ENCODE measurements at regions not wholly inside any gene's neighbourhood (a gene's known extent, or its start where the extent isn't known, plus 50 kb on each side); places are given as distances from the start of the nearest gene placed in this dataset.
"Not testable (repeated sequence)": the region's sequence is repeated elsewhere in the genome, so short reads cannot be mapped to it uniquely, and the experiment has no call there.

DNA sequence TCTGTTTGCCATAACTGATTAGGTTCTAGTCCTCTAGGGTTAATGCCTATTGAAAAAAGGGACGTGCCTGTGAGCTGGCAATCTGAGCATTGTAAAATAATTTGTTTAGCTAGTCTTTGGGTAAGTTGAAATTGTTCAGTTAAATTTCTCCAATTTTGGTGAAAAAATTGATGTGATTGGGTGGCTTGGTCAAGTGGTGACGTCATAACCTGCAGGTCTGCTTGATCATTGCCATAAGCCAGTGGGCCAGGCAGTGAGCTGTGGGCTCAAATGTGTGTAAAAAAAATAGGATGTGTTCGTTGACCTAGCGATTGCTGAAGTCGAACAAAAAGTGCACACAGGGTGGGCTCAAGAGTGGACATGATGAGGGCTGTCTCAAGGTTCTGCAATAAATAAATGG is 193.3 kb downstream of the ZC4H2 start:
- DNase-seq (ENCODE audit: low read depth): no peak
- TF ChIP-seq, protein P1, sequence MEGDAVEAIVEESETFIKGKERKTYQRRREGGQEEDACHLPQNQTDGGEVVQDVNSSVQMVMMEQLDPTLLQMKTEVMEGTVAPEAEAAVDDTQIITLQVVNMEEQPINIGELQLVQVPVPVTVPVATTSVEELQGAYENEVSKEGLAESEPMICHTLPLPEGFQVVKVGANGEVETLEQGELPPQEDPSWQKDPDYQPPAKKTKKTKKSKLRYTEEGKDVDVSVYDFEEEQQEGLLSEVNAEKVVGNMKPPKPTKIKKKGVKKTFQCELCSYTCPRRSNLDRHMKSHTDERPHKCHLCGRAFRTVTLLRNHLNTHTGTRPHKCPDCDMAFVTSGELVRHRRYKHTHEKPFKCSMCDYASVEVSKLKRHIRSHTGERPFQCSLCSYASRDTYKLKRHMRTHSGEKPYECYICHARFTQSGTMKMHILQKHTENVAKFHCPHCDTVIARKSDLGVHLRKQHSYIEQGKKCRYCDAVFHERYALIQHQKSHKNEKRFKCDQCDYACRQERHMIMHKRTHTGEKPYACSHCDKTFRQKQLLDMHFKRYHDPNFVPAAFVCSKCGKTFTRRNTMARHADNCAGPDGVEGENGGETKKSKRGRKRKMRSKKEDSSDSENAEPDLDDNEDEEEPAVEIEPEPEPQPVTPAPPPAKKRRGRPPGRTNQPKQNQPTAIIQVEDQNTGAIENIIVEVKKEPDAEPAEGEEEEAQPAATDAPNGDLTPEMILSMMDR (IDR thresholded peaks at IDR 0.05; ENCODE audit: insufficient read depth, low read depth, low read length, missing control alignments): no peak
- H3K4me3 ChIP-seq (ENCODE audit: low read length): no peak overlapping the region

DNA sequence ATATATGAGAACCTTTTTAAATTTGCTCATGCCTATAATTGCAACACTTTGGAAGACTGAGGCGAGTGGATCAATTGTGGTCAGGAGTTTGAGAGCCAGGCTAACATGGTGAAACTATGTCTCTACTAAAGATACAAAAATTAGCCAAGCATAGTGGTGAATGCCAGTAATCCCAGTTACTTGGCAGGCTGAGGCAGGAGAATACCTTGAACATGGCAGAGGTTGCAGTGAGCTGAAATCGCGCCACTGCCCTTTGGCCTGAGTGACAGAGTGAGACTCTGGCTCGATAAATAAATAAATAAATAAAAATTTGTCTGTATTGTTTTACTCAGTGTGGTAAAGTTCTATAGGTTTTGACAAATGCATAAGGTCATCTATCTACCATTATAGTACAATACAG is 218.2 kb downstream of the ZC4H2 start:
- no peak overlapping the region for H3K4me3 ChIP-seq (ENCODE audit: low read length)
- no peak for DNase-seq (ENCODE audit: low read depth)
- TF ChIP-seq, protein P1 (IDR thresholded peaks at IDR 0.05; ENCODE audit: insufficient read depth, low read depth, low read length, missing control alignments): no peak

- TF ChIP-seq, protein P1 (IDR thresholded peaks at IDR 0.05; ENCODE audit: insufficient read depth, low read depth, low read length, missing control alignments): no peak
- no peak for DNase-seq (ENCODE audit: low read depth)
- H3K4me3 ChIP-seq (ENCODE audit: low read length): no peak overlapping the region
Measured at GRCh38 chrX:64739792-64740378, 236.4 kb downstream of the ZC4H2 start.

DNA sequence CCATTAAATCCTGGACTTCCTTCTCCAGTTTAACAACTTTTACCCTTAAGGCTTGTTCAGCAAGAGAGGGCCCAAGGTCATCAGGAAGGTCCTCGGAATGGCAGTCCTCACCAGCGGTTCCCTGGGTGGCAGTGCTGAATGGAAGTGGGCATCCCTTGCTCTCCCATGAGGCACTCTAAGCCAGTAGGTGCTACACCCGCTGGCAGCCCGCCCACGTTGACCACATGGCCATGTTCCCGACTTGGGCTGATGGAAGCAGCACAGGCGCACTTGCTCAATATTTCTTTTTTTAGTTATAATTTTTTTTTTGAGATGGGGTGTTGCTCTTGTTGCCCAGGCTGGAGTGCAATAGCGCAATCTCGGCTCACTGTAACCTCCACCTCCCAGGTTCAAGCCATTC is 277.9 kb downstream of the ZC4H2 start:
- H3K4me3 ChIP-seq (ENCODE audit: low read length): no peak overlapping the region
- TF ChIP-seq, protein P1 (IDR thresholded peaks at IDR 0.05; ENCODE audit: insufficient read depth, low read depth, low read length, missing control alignments): no peak
- no peak for DNase-seq (ENCODE audit: low read depth)

DNA sequence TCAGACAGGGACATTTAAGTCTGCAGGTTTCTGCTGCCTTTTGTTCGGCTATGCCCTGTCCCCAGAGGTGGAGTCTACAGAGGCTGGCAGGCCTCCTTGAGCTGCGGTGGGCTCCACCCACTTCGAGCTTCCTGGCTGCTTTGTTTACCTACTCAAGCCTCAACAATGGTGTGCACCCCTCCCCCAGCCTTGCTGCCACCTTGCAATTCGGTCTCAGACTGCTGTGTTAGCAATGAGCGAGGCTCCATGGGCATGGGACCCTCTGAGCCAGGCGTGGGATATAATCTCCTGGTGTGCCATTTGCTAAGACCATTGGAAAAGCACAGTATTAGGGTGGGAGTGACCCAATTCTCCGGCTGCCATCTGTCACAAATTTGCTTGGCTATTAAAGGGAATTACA is 280.9 kb downstream of the ZC4H2 start:
- not testable (repeated sequence) for DNase-seq (ENCODE audit: low read depth); H3K4me3 ChIP-seq (ENCODE audit: low read length)

- no peak overlapping the region for H3K4me3 ChIP-seq (ENCODE audit: low read length)
- TF ChIP-seq, protein P1 (IDR thresholded peaks at IDR 0.05; ENCODE audit: insufficient read depth, low read depth, low read length, missing control alignments): no peak
- DNase-seq (ENCODE audit: low read depth): no peak
Measured at GRCh38 chrX:64662876-64663275, 267.6 kb upstream of the MTMR8 start.

DNA sequence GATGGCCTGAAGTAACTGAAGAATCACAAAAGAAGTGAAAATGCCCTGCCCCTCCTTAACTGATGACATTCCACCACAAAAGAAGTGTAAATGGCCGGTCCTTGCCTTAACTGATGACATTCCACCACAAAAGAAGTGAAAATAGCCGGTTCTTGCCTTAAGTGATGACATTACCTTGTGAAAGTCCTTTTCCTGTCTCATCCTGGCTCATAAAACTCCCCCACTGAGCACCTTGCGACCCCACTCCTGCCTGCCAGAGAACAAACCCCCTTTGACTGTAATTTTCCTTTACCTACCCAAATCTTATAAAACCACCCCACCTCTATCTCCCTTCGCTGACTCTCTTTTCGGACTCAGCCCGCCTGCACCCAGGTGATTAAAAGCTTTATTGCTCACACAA is 262.0 kb upstream of the MTMR8 start:
- H3K4me3 ChIP-seq (ENCODE audit: low read length); DNase-seq (ENCODE audit: low read depth): not testable (repeated sequence)

- peak; percentile 0 for DNase-seq (ENCODE audit: low read depth)
- no peak overlapping the region for H3K4me3 ChIP-seq (ENCODE audit: low read length)
- TF ChIP-seq, protein P1 (IDR thresholded peaks at IDR 0.05; ENCODE audit: insufficient read depth, low read depth, low read length, missing control alignments): no peak
Measured at GRCh38 chrX:64642482-64642881, 247.2 kb upstream of the MTMR8 start.

All from epithelial cell of esophagus (primary cell).